SK-N-SH (cell line): ENCODE measurements at regions not wholly inside any gene's neighbourhood (a gene's known extent, or its start where the extent isn't known, plus 50 kb on each side); places are given as distances from the start of the nearest gene placed in this dataset.

Experiments
- CTCF ChIA-PET: fragments of 300-600, 350-600 bp; formaldehyde crosslinking; extraction: SDS; loops from one replicate; lab custom pipeline; 2021; lab: Yijun Ruan, JAX
- POLR2A ChIA-PET: fragments of 350-600 bp; sonication (Branson Sonifier 250); formaldehyde crosslinking; extraction: SDS; loops from one replicate; lab custom pipeline; 2020; ENCODE audit warnings: antibody characterized with exemption, inconsistent platforms; lab: Yijun Ruan, JAX
- DNase-seq: peaks from one replicate; pipeline ENCODE4 v3.0.0; 2012
- H2AFZ ChIP-seq: fragments of 200-600 bp; sonication (generic); 2 replicates; pipeline ENCODE4 v1.8.1; 2016; ENCODE audit warnings: antibody characterized with exemption, mild to moderate bottlenecking, low read depth
- H3F3A ChIP-seq: fragments of 200-600 bp; sonication (generic); replicated peaks from 2 replicates; pipeline ENCODE3; 2016; ENCODE audit warnings: antibody characterized with exemption, mild to moderate bottlenecking; ENCODE audit not compliant: insufficient read depth
- H3K27ac ChIP-seq, 2 experiments: fragments of 200-500 bp in 1 of 2; fragments of 200-600 bp in 1 of 2; sonication (Bioruptor generic) in 1 of 2; sonication (generic), shearing (Covaris generic) in 1 of 2; 2 replicates each; pipeline versions ENCODE4 v1.5.1 to v1.6.1; 2014 to 2016; ENCODE audit warnings: low read depth in 2 of 2, inconsistent platforms in 1 of 2, low read length in 1 of 2, mild to moderate bottlenecking in 1 of 2, mixed read lengths in 1 of 2
- H3K27me3 ChIP-seq: fragments of 200-600 bp; sonication (generic), shearing (Covaris generic); 2 replicates; pipeline ENCODE4 v1.6.1; 2016; ENCODE audit warnings: mixed run types; ENCODE audit not compliant: insufficient read depth
- H3K36me3 ChIP-seq, 2 experiments: fragments of 200-500 bp in 1 of 2; fragments of 200-600 bp in 1 of 2; sonication (Bioruptor generic) in 1 of 2; sonication (generic) in 1 of 2; replicated peaks in 1 of 2; 2 replicates each; pipeline versions ENCODE3 to v1.5.1; 2014 to 2016; ENCODE audit warnings: low read length in 1 of 2, mild to moderate bottlenecking in 1 of 2; ENCODE audit not compliant: insufficient read depth in 2 of 2, control insufficient read depth in 1 of 2
- H3K4me1 ChIP-seq, 2 experiments: fragments of 200-500 bp in 1 of 2; fragments of 200-600 bp in 1 of 2; sonication (Bioruptor generic) in 1 of 2; sonication (generic), shearing (Covaris generic) in 1 of 2; 2 replicates each; pipeline versions ENCODE4 v1.5.1 to v1.6.1; 2014 to 2016; ENCODE audit warnings: low read depth in 1 of 2, low read length in 1 of 2, mixed run types in 1 of 2; ENCODE audit not compliant: insufficient read depth in 2 of 2, control insufficient read depth in 1 of 2
- H3K4me2 ChIP-seq: fragments of 200-600 bp; sonication (generic), shearing (Covaris generic); 2 replicates; pipeline ENCODE4 v1.6.1; 2017; ENCODE audit warnings: mixed run types
- H3K4me3 ChIP-seq, 2 experiments: fragments of 200-500 bp in 1 of 2; fragments of 200-600 bp in 1 of 2; sonication (Bioruptor generic) in 1 of 2; sonication (generic), shearing (Covaris generic) in 1 of 2; 2 replicates each; pipeline versions ENCODE4 v1.5.1 to v1.8.1; 2014 to 2016; ENCODE audit warnings: low read depth in 2 of 2, inconsistent platforms in 1 of 2, low read length in 1 of 2, mild to moderate bottlenecking in 1 of 2, mixed read lengths in 1 of 2, moderate library complexity in 1 of 2
- H3K79me2 ChIP-seq: fragments of 200-600 bp; sonication (generic); 2 replicates; pipeline ENCODE4 v1.8.1; 2017; ENCODE audit warnings: mild to moderate bottlenecking; ENCODE audit not compliant: insufficient read depth
- H3K9ac ChIP-seq: fragments of 200-600 bp; sonication (generic); 2 replicates; pipeline ENCODE4 v1.6.1; 2017; ENCODE audit warnings: mixed run types
- H3K9me2 ChIP-seq: fragments of 200-600 bp; sonication (generic); 2 replicates; pipeline ENCODE4 v1.6.1; 2017; ENCODE audit warnings: mixed run types
- H3K9me3 ChIP-seq: fragments of 200-600 bp; sonication (generic); 2 replicates; pipeline ENCODE4 v1.6.1; 2017; ENCODE audit warnings: mixed run types, mild to moderate bottlenecking, moderate library complexity
- H4K20me1 ChIP-seq: fragments of 200-600 bp; sonication (generic); 2 replicates; pipeline ENCODE4 v1.6.1; 2017; ENCODE audit warnings: mild to moderate bottlenecking, mixed run types; ENCODE audit not compliant: insufficient read depth
- CHD2 ChIP-seq: fragments of 150-350 bp; IDR thresholded peaks from 2 replicates; pipeline ENCODE4 v1.6.1; 2018; ENCODE audit warnings: low read length; ENCODE audit not compliant: partially characterized antibody
- CTCF ChIP-seq: fragments of 200-600 bp; sonication (generic); IDR thresholded peaks from 2 replicates; pipeline ENCODE4 v1.6.1; 2017; ENCODE audit warnings: antibody characterized with exemption, mild to moderate bottlenecking, moderate library complexity
- ELF1 ChIP-seq: IDR thresholded peaks from 2 replicates; pipeline ENCODE4 v1.4.0; 2012
- EZH2phosphoT487 ChIP-seq: fragments of 200-600 bp; sonication (generic); IDR thresholded peaks from 2 replicates; pipeline ENCODE4 v1.6.1; 2017; ENCODE audit warnings: low read depth, mixed run types, mild to moderate bottlenecking, antibody characterized with exemption, moderate library complexity, borderline replicate concordance
- GATA2 ChIP-seq: sonication (generic); formaldehyde crosslinking; IDR thresholded peaks from 2 replicates; pipeline ENCODE4 v1.5.0; 2020; ENCODE audit warnings: mild to moderate bottlenecking, missing genetic modification reagents
- IRF3 ChIP-seq: fragments of 150-350 bp; IDR thresholded peaks from 2 replicates; pipeline ENCODE4 v1.6.1; 2016; ENCODE audit warnings: mild to moderate bottlenecking, low read depth, low read length
- MAX ChIP-seq: IDR thresholded peaks from 2 replicates; pipeline ENCODE4 v1.4.0; 2012; ENCODE audit warnings: low read depth
- MEF2A ChIP-seq: IDR thresholded peaks from 2 replicates; pipeline ENCODE4 v1.4.0; 2012; ENCODE audit warnings: low read depth, borderline replicate concordance
- MXI1 ChIP-seq: IDR thresholded peaks from 2 replicates; pipeline ENCODE4 v1.6.1; 2012; ENCODE audit warnings: mild to moderate bottlenecking, low read depth, low read length, improper control_type of control experiment
- NFIC ChIP-seq: IDR thresholded peaks from 2 replicates; pipeline ENCODE4 v1.4.0; 2012; ENCODE audit warnings: borderline replicate concordance
- NRF1 ChIP-seq: IDR thresholded peaks from 2 replicates; pipeline ENCODE4 v1.6.1; 2012; ENCODE audit warnings: low read depth, mild to moderate bottlenecking, low read length
- PBX3 ChIP-seq: IDR thresholded peaks from 2 replicates; pipeline ENCODE4; 2012
- POLR2AphosphoS5 ChIP-seq: IDR thresholded peaks from 2 replicates; pipeline ENCODE4 v1.6.1; 2012; ENCODE audit warnings: low read depth, low read length
- RAD21 ChIP-seq: IDR thresholded peaks from 2 replicates; pipeline ENCODE4 v1.6.1; 2012; ENCODE audit warnings: mild to moderate bottlenecking, low read length
- RCOR1 ChIP-seq: fragments of 150-350 bp; IDR thresholded peaks from 2 replicates; pipeline ENCODE4 v1.6.1; 2017; ENCODE audit warnings: antibody characterized with exemption, low read length
- REST ChIP-seq: IDR thresholded peaks from 2 replicates; pipeline ENCODE4 v1.6.1; 2012; ENCODE audit warnings: mild to moderate bottlenecking, low read depth, low read length, moderate library complexity
- RXRA ChIP-seq: IDR thresholded peaks from 2 replicates; pipeline ENCODE4 v1.4.0; 2012; ENCODE audit warnings: low read depth, mild to moderate bottlenecking, borderline replicate concordance
- SIN3A ChIP-seq: IDR thresholded peaks from 2 replicates; pipeline ENCODE4 v1.6.1; 2012; ENCODE audit warnings: low read depth, mild to moderate bottlenecking, low read length, moderate library complexity, borderline replicate concordance
- SMC3 ChIP-seq: IDR thresholded peaks from 2 replicates; pipeline ENCODE4 v1.6.1; 2012; ENCODE audit warnings: low read depth, low read length, improper control_type of control experiment
- TCF12 ChIP-seq: IDR thresholded peaks from 2 replicates; pipeline ENCODE4 v1.4.0; 2012
- YY1 ChIP-seq: IDR thresholded peaks from 2 replicates; pipeline ENCODE4 v1.4.0; 2012; ENCODE audit warnings: low read depth, mild to moderate bottlenecking
- WGBS: methylation state at CpG from one replicate; pipeline ENCODE4 v1.1.6; 2017; ENCODE audit warnings: low lambda C conversion rate; 5-methylcytosine and 5-hydroxymethylcytosine counted together

- Histone ChIP-seq H3K27ac (peak overlapping the region in 1 of 2 experiments; percentile 58; a peak in 2 of 4 replicates), H3K9ac (0 out of 2 replicates have a peak overlapping the region, but pooled peaks have one; percentile 18), H2AFZ (no peak overlapping the region; the same call in 1 of the 2 replicates), H3K4me3 (no peak overlapping the region)
- CTCF ChIA-PET, result no interaction called here
- TF ChIP-seq NFIC (peak; percentile 41; the same call in 1 of the 2 replicates), TCF12 (peak; percentile 47), PBX3 (peak; percentile 71), SIN3A (no peak), REST (no peak), POLR2AphosphoS5 (no peak)
- TF ChIP-seq, all 33 proteins: peak for 3
- Histone ChIP-seq H3K4me1 (peaks cover 2 to 7% of the 10 kb centered on the region in 2 experiments; a peak in 2 of 4 replicates), H3F3A (peaks cover 7% of the 10 kb centered on the region), H3K79me2 (no peaks in the 10 kb centered on the region), H3K4me2 (no peak overlapping the region), H3K9me2 (no peaks in the 10 kb centered on the region), H3K27me3 (no peaks in the 10 kb centered on the region), H3K9me3 (0 out of 2 replicates have a peak, but pooled peaks cover 3% of the 10 kb centered on the region), H4K20me1 (no peaks in the 10 kb centered on the region), H3K36me3 (no peaks in the 10 kb centered on the region)
- POLR2A ChIA-PET, result no interaction called here
- 76% methylated on average over 6 of the region's 6 CpGs for WGBS
- DNase-seq, result no peak
These were observed 566.2 kb upstream of the NOX3 start for GRCh38 chr6:156021746-156022396.

- H3K27ac ChIP-seq, result no peak overlapping the region
- no peaks in the 10 kb centered on the region for H3K9me3 ChIP-seq
- POLR2A ChIA-PET, result no interaction called here
- H2AFZ ChIP-seq, result no peak overlapping the region
- H3K9me2 ChIP-seq, result no peaks in the 10 kb centered on the region
- WGBS, result 46% methylated on average over 3 of the region's 3 CpGs
- H3K4me2 ChIP-seq, result no peak overlapping the region
- H3K4me3 ChIP-seq, result no peak overlapping the region
- CTCF ChIA-PET, result no interaction called here
- no peaks in the 10 kb centered on the region for H3K27me3 ChIP-seq
- peaks cover 0 to 11% of the 10 kb centered on the region in 2 experiments; a peak in 2 of 4 replicates for H3K4me1 ChIP-seq
- H3K36me3 ChIP-seq, result no peaks in the 10 kb centered on the region
- H3K79me2 ChIP-seq, result no peaks in the 10 kb centered on the region
- H4K20me1 ChIP-seq, result no peaks in the 10 kb centered on the region
- H3K9ac ChIP-seq, result no peak overlapping the region
- H3F3A ChIP-seq, result peaks cover 7% of the 10 kb centered on the region
- DNase-seq, result no peak
- TF ChIP-seq ELF1, result no peak
- no peak for TF ChIP-seq MAX
- no peak for TF ChIP-seq IRF3
- TF ChIP-seq RXRA, result no peak
- no peak for TF ChIP-seq CTCF
- TF ChIP-seq RAD21, result no peak
- no peak for TF ChIP-seq EZH2phosphoT487
- no peak for TF ChIP-seq RCOR1
- TF ChIP-seq YY1, result no peak
- no peak for TF ChIP-seq NRF1
- TF ChIP-seq TCF12, result no peak
- no peak for TF ChIP-seq CHD2
- no peak for TF ChIP-seq MEF2A
- TF ChIP-seq NFIC, result no peak
- TF ChIP-seq MXI1, result no peak
- no peak for TF ChIP-seq SMC3
- no peak for TF ChIP-seq GATA2 (CRISPR knock-in tag)
These were observed 562.2 kb upstream of the NOX3 start for GRCh38 chr6:156017838-156018237.
